HepG2 (cell line): ENCODE measurements at regions not wholly inside any gene's neighbourhood (a gene's known extent, or its start where the extent isn't known, plus 50 kb on each side); places are given as distances from the start of the nearest gene placed in this dataset.

Source experiments
- ATAC-seq: fragments of 200-7000 bp; cut with Tn5 transposase; 3 replicates; pipeline ENCODE4 v1.9.1; 2020; ENCODE audit warnings: mild to moderate bottlenecking, moderate library complexity
- BruUV-seq: library from RNA; stranded (reverse); fragments of 400-500 nt; replicated peaks from 2 replicates; lab custom pipeline; 2021; lab: Mats Ljungman, UMichigan
- CTCF ChIA-PET: fragments of 300-600 bp; formaldehyde crosslinking; extraction: SDS; loops from one replicate; lab custom pipeline; 2021; ENCODE audit warnings: low total read pairs, inconsistent platforms, low intra/inter-chr PET ratio; lab: Yijun Ruan, JAX
- POLR2A ChIA-PET: fragments of 350-600 bp; sonication (Branson Sonifier 250); formaldehyde crosslinking; loops from one replicate; lab custom pipeline; 2020; ENCODE audit warnings: antibody characterized with exemption, inconsistent platforms; lab: Yijun Ruan, JAX
- DNase-seq: peaks from one replicate; pipeline ENCODE4 v3.0.0-alpha.2; 2015; ENCODE audit warnings: low spot score
- FAIRE-seq: peaks from 3 replicates; lab custom pipeline; 2011; peaks lifted over from hg19 to GRCh38; lab: Jason Lieb, UNC
- H2AFZ ChIP-seq: one replicate; pipeline ENCODE4 v1.6.1; 2011; ENCODE audit warnings: low read length, inconsistent platforms
- H3K27ac ChIP-seq: fragments of 300-600 bp; 3 replicates; pipeline ENCODE4 v1.8.0; 2011; ENCODE audit warnings: mixed run types, mild to moderate bottlenecking, mixed read lengths, low read length, inconsistent platforms; ENCODE audit not compliant: insufficient read depth; ENCODE audit errors: extremely low read length
- H3K27me3 ChIP-seq, 2 experiments: fragments of 200-600 bp in 1 of 2; 2 replicates in 1 of 2; 3 replicates in 1 of 2; pipeline versions ENCODE4 v1.6.0 to v1.8.0; 2011; ENCODE audit warnings: low read length in 2 of 2, mild to moderate bottlenecking in 2 of 2, moderate library complexity in 2 of 2, inconsistent platforms in 1 of 2; ENCODE audit not compliant: insufficient read depth in 2 of 2, control insufficient read depth in 1 of 2
- H3K36me3 ChIP-seq, 2 experiments: fragments of 200-600 bp in 1 of 2; replicated peaks in 1 of 2; 2 replicates in 1 of 2; 3 replicates in 1 of 2; pipeline versions ENCODE4 v1.5.1 to v1.8.0; 2011; ENCODE audit warnings: low read length in 2 of 2, inconsistent platforms in 1 of 2; ENCODE audit not compliant: insufficient read depth in 2 of 2, control insufficient read depth in 1 of 2
- H3K4me1 ChIP-seq: 2 replicates; pipeline ENCODE4 v1.5.1; 2012; ENCODE audit warnings: low read length, inconsistent platforms; ENCODE audit not compliant: insufficient read depth
- H3K4me2 ChIP-seq: 2 replicates; pipeline ENCODE4 v1.6.0; 2011; ENCODE audit warnings: low read depth, low read length, inconsistent platforms
- H3K4me3 ChIP-seq, 3 experiments: fragments of 200-600 bp in 1 of 3; sonication (generic), shearing (Covaris generic) in 1 of 3; replicated peaks in 1 of 3; 2 replicates each; pipeline ENCODE4 v1.5.1; 2011 to 2016; ENCODE audit warnings: low read length in 3 of 3, inconsistent platforms in 2 of 3, low read depth in 2 of 3, mild to moderate bottlenecking in 2 of 3, control low read depth in 1 of 3, mixed read lengths in 1 of 3; ENCODE audit not compliant: insufficient read depth in 1 of 3
- H3K79me2 ChIP-seq: one replicate; pipeline ENCODE4 v1.6.1; 2011; ENCODE audit warnings: low read length, inconsistent platforms; ENCODE audit not compliant: insufficient read depth
- H3K9ac ChIP-seq: 2 replicates; pipeline ENCODE4 v1.6.0; 2011; ENCODE audit warnings: mild to moderate bottlenecking, low read depth, low read length, inconsistent platforms; ENCODE audit not compliant: insufficient read depth
- H3K9me3 ChIP-seq: 2 replicates; pipeline ENCODE4 v1.5.1; 2012; ENCODE audit warnings: mild to moderate bottlenecking, low read length
- H4K20me1 ChIP-seq: 2 replicates; pipeline ENCODE4 v1.6.0; 2011; ENCODE audit warnings: inconsistent platforms, mild to moderate bottlenecking, low read length, moderate library complexity; ENCODE audit not compliant: insufficient read depth
- DR1 ChIP-seq: sonication (generic); formaldehyde crosslinking; IDR thresholded peaks from 2 replicates; pipeline ENCODE4 v1.8.0; 2021; ENCODE audit warnings: mild to moderate bottlenecking, missing genetic modification reagents, inconsistent platforms
- MAF1 ChIP-seq: sonication (generic); formaldehyde crosslinking; IDR thresholded peaks from 2 replicates; pipeline ENCODE4 v1.5.0; 2020; ENCODE audit warnings: missing genetic modification reagents, borderline replicate concordance
- MIXL1 ChIP-seq: IDR thresholded peaks from 2 replicates; pipeline ENCODE4 v1.6.1; 2016
- MYC ChIP-seq: sonication (generic); formaldehyde crosslinking; IDR thresholded peaks from 2 replicates; pipeline ENCODE4 v1.9.0; 2021; ENCODE audit warnings: missing genetic modification reagents, borderline replicate concordance
- NAIF1 ChIP-seq: sonication (generic); formaldehyde crosslinking; IDR thresholded peaks from 2 replicates; pipeline ENCODE4 v1.5.0; 2020; ENCODE audit warnings: mild to moderate bottlenecking, missing genetic modification reagents, borderline replicate concordance
- NPAS2 ChIP-seq: sonication (generic); formaldehyde crosslinking; IDR thresholded peaks from 2 replicates; pipeline ENCODE4 v1.8.0; 2022; ENCODE audit warnings: mild to moderate bottlenecking, missing genetic modification reagents, borderline replicate concordance
- SMYD3 ChIP-seq: sonication (generic); formaldehyde crosslinking; IDR thresholded peaks from 2 replicates; pipeline ENCODE4 v1.8.1; 2023; ENCODE audit warnings: mild to moderate bottlenecking, missing genetic modification reagents
- ZNF142 ChIP-seq: sonication (generic); formaldehyde crosslinking; IDR thresholded peaks from 2 replicates; pipeline ENCODE4 v1.4.0; 2020; ENCODE audit warnings: missing genetic modification reagents
- ZNF547 ChIP-seq: sonication (generic); formaldehyde crosslinking; IDR thresholded peaks from 2 replicates; pipeline ENCODE4 v1.5.1; 2020; ENCODE audit warnings: mild to moderate bottlenecking, missing genetic modification reagents
- ZNF580 ChIP-seq: IDR thresholded peaks from 2 replicates; pipeline ENCODE4 v1.6.1; 2016; ENCODE audit warnings: low read depth, borderline replicate concordance
- ZNF605 ChIP-seq: sonication (generic); formaldehyde crosslinking; IDR thresholded peaks from 2 replicates; pipeline ENCODE4 v1.8.0; 2022; ENCODE audit warnings: mild to moderate bottlenecking, missing genetic modification reagents
- WGBS: methylation state at CpG from one replicate; pipeline ENCODE4 v1.1.6; 2017; ENCODE audit warnings: low lambda C conversion rate; 5-methylcytosine and 5-hydroxymethylcytosine counted together
- in situ Hi-C: cut with HindIII; loops from 2 replicates; pipeline ENCODE4 v1.10.0; 2017; ENCODE audit warnings: low pct_unique_long_range_greater_than_20kb; ENCODE audit not compliant: extremely low pct_ligation_motif_present
- intact Hi-C: fragments of 100-400 bp; cut with micrococcal nuclease; formaldehyde crosslinking; loops from one replicate; pipeline ENCODE4 v1.10.0; 2022; ENCODE audit not compliant: unreplicated experiment
- TF ChIP-seq, protein P1 (sequence below): sonication (generic); formaldehyde crosslinking; IDR thresholded peaks from 2 replicates; pipeline ENCODE4 v1.8.1; 2023; ENCODE audit warnings: mild to moderate bottlenecking, moderate library complexity, missing genetic modification reagents

DNA sequence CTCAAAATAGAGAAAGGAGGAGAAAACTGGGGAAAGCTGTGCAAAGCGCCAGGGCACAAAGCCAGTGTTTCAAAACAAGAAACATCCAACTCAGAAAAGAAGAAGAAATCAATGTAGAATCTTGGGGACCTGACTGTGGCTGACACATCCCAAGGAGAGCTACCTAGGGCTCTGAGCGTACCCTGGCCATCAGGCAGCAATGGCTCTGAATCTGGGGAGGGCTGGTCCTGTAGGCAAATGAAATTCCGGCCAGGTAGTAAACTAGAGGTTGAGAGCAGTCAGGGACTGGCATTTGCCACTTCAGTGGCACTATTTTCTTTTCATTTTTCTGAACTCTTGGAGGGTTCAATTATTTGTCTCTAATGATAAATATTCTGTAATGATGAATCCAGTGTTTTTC, 525.8 kb downstream of the STK39 start:
- no TSS peak for BruUV-seq
- Histone ChIP-seq H3K79me2 (no peaks in the 10 kb centered on the region), H3K9me3 (no peaks in the 10 kb centered on the region), H3K36me3 (no peaks in the 10 kb centered on the region), H3K4me1 (0 out of 2 replicates have a peak, but pooled peaks cover 5% of the 10 kb centered on the region), H4K20me1 (no peaks in the 10 kb centered on the region), H3K4me3 (no peak overlapping the region), H2AFZ (no peak overlapping the region), H3K4me2 (no peak overlapping the region), H3K9ac (no peak overlapping the region), H3K27me3 (no peaks in the 10 kb centered on the region), H3K27ac (no peak overlapping the region)
- intact Hi-C loops: no loop called here
- 23% methylated on average over 3 of the region's 3 CpGs for WGBS
- no peak for DNase-seq
- in situ Hi-C loops: no loop called here
- ATAC-seq: no peak
- TF ChIP-seq ZNF142 (CRISPR knock-in tag) (no peak), MIXL1 (no peak), SMYD3 (CRISPR knock-in tag) (no peak), DR1 (CRISPR knock-in tag) (no peak), MYC (CRISPR knock-in tag) (no peak), ZNF605 (no peak), ZNF580 (CRISPR knock-in tag) (no peak), NPAS2 (CRISPR knock-in tag) (no peak), MAF1 (no peak), ZNF547 (CRISPR knock-in tag) (no peak), NAIF1 (CRISPR knock-in tag) (no peak)
- TF ChIP-seq, protein P1, sequence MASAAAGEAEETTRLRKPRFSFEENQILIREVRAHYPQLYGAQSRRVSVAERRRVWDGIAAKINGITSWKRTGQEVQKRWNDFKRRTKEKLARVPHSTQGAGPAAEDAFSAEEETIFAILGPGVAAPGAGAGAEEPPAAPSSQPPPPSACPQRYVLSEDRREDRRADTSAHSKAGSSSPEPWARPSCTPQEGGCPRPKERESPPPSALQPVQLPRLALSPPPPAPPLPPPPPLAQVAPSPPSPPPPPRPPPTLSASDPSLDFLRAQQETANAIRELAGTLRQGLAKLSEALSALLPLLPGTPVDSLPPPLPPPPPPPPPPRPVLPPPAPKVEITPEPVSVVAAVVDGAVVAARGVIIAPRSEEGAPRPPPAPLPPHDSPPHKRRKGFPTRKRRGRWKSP (CRISPR knock-in tag): no peak
- POLR2A ChIA-PET: no interaction called here
- FAIRE-seq: no peak
- CTCF ChIA-PET: no interaction called here
